SJCRH30 (cell line): ENCODE measurements at regions not wholly inside any gene's neighbourhood (a gene's known extent, or its start where the extent isn't known, plus 50 kb on each side); places are given as distances from the start of the nearest gene placed in this dataset.

Source experiments
- DNase-seq, 2 experiments: peaks; one replicate each; pipeline ENCODE4 v3.0.0-alpha.2; 2015 to 2020
- H3K27ac ChIP-seq: fragments of 250-450 bp; sonication (Bioruptor Pico); 2 replicates; pipeline ENCODE4 v1.5.1; 2020; ENCODE audit warnings: mild to moderate bottlenecking, moderate library complexity
- H3K27me3 ChIP-seq: fragments of 250-450 bp; sonication (Bioruptor Pico); 2 replicates; pipeline ENCODE4 v1.5.1; 2020; ENCODE audit warnings: mild to moderate bottlenecking, moderate library complexity
- H3K36me3 ChIP-seq: fragments of 250-450 bp; sonication (Bioruptor Pico); 2 replicates; pipeline ENCODE4 v1.5.1; 2020; ENCODE audit warnings: mild to moderate bottlenecking, moderate library complexity
- H3K4me1 ChIP-seq: fragments of 250-450 bp; sonication (Bioruptor Pico); 2 replicates; pipeline ENCODE4 v1.5.1; 2020; ENCODE audit warnings: mild to moderate bottlenecking, moderate library complexity
- H3K4me3 ChIP-seq: fragments of 250-450 bp; sonication (Bioruptor Pico); 2 replicates; pipeline ENCODE4 v1.5.1; 2020; ENCODE audit warnings: mild to moderate bottlenecking, moderate library complexity
- H3K9me3 ChIP-seq: fragments of 250-450 bp; sonication (Bioruptor Pico); replicated peaks from 2 replicates; pipeline ENCODE4 v1.5.1; 2020; ENCODE audit warnings: mild to moderate bottlenecking, moderate library complexity

DNA sequence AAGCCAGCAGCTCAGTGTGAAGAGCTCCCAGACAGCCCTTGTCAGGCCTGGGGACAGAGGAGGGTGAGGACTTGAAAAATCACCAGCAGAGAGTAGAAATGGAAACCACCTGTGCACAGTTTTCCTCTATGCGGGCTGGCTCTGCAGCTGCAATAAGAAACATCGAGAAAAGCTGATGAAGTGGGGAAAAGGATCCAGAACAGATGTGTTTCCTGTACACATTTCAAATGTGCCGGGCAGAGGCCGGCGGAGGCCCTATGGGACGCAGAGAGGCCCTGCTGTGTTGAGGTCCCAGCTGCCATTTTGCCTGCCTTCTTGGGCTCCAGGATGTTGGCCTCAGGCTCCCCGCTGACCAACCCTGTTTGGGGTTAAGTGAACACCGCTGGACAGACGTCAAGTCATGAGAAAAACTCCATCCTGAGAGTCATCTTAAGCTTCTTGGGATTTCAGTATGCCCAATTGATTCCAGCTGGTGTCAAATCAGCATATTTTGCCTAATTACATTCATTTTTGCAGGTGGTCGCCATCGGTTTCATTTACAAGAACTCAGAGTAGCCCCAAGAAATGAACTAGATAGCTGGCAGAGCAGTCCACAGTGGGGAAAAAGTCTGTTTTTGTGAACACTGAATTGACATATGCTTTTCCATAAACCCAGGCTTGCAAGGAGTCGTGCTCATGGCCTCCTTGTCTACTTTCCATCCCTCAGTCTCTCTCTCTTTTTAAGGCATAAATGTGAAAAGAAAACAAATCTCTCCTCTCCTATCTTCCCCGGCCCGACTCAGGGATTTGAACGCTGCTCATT, 150.4 kb upstream of the PHACTR3 start:
- H3K9me3 ChIP-seq: 0 out of 2 replicates have a peak, but pooled peaks cover 2% of the 10 kb centered on the region
- H3K36me3 ChIP-seq: no peaks in the 10 kb centered on the region
- H3K4me3 ChIP-seq: no peak overlapping the region
- H3K27me3 ChIP-seq: no peaks in the 10 kb centered on the region
- peaks cover 11% of the 10 kb centered on the region; the same call in 1 of the 2 replicates for H3K4me1 ChIP-seq
- DNase-seq: peak in 1 of 2 experiments; percentile 38
- no peak overlapping the region for H3K27ac ChIP-seq

DNA sequence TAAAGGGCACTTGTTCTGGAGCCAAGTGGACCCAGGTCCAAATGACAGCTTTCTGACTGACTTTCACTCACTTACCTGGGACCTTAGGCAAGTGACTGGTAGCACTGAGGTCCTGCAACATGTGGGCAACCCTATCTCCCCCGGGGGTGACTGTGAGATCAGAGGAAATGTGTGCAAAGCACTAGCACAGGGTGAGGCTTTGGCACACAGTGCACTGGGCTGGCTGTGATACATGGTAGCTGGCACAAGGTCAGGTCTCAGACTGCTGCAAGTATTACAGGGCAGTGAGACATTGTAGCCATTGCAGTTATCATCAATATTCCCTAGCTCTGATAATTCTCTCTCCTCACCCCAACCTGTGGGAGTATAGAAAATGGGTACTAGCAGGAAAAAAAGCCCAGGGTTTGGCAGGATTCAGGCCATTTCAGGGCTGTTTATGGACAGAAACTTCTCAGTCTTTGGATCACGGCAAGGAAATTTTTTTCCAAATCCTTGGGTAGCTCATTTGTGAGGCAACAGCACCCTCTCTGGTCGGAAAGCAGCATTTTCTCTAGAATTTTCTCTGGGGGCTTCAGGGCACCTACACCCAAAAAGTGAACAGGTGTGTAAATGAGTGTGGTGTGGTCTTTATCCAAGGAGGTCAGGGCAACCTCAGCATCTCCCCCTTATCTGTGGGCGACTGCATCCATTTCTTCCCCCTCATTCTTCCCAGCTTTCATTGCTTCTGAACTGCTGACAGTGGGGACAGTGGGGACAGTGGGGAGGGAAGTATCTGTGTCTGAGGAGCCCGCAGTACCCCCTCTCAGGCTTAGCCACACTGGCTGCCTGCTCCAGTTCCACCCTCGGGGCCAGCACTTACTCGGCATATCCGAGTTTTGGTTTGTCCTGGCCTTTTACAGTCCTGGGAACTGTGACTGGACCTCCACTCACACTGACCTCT, 148.7 kb upstream of the PHACTR3 start:
- H3K4me3 ChIP-seq: no peak overlapping the region
- H3K36me3 ChIP-seq: no peaks in the 10 kb centered on the region
- peak; percentile 48 to 89 for DNase-seq
- H3K27ac ChIP-seq: no peak overlapping the region
- H3K27me3 ChIP-seq: no peaks in the 10 kb centered on the region; the same call in 1 of the 2 replicates
- H3K9me3 ChIP-seq: 0 out of 2 replicates have a peak, but pooled peaks cover 7% of the 10 kb centered on the region
- H3K4me1 ChIP-seq: peaks cover 5% of the 10 kb centered on the region; the same call in 1 of the 2 replicates

GRCh38 chr20:59456342-59457279, 147.7 kb upstream of the PHACTR3 start:
- Histone ChIP-seq H3K9me3 (0 out of 2 replicates have a peak, but pooled peaks cover 7% of the 10 kb centered on the region), H3K4me1 (peaks cover 5% of the 10 kb centered on the region; the same call in 1 of the 2 replicates), H3K27ac (no peak overlapping the region), H3K4me3 (no peak overlapping the region), H3K27me3 (no peaks in the 10 kb centered on the region; the same call in 1 of the 2 replicates), H3K36me3 (no peaks in the 10 kb centered on the region)
- no peak for DNase-seq

GRCh38 chr20:59458645-59459044, 145.7 kb upstream of the PHACTR3 start:
- Histone ChIP-seq H3K27me3 (no peaks in the 10 kb centered on the region; the same call in 1 of the 2 replicates), H3K4me3 (no peak overlapping the region), H3K9me3 (0 out of 2 replicates have a peak, but pooled peaks cover 7% of the 10 kb centered on the region), H3K4me1 (peaks cover 5% of the 10 kb centered on the region; the same call in 1 of the 2 replicates), H3K36me3 (no peaks in the 10 kb centered on the region), H3K27ac (no peak overlapping the region)
- DNase-seq: no peak

DNA sequence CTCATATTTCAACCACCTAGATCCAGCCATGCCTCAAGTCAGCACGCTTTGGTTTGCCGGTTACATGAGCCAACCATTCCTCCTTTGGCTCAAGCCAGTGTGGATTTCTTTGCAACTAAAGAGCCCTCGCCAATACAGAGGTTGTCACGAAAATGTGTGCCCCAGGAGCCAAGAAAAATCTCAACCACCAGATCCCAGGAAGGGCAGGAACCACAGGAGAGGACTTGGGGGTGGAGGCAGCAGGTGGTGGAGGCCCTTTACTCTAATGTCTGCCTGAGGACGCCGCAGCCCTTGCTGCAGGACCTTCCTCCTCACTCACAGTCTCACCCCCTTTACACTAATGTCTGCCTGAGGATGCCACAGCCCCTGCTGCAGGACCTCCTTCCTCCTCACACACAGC, 144.8 kb upstream of the PHACTR3 start:
- no peaks in the 10 kb centered on the region; the same call in 1 of the 2 replicates for H3K27me3 ChIP-seq
- H3K4me1 ChIP-seq: peaks cover 5% of the 10 kb centered on the region; the same call in 1 of the 2 replicates
- no peak overlapping the region for H3K4me3 ChIP-seq
- H3K36me3 ChIP-seq: no peaks in the 10 kb centered on the region
- no peak for DNase-seq
- H3K9me3 ChIP-seq: 0 out of 2 replicates have a peak, but pooled peaks cover 7% of the 10 kb centered on the region
- no peak overlapping the region for H3K27ac ChIP-seq

DNA sequence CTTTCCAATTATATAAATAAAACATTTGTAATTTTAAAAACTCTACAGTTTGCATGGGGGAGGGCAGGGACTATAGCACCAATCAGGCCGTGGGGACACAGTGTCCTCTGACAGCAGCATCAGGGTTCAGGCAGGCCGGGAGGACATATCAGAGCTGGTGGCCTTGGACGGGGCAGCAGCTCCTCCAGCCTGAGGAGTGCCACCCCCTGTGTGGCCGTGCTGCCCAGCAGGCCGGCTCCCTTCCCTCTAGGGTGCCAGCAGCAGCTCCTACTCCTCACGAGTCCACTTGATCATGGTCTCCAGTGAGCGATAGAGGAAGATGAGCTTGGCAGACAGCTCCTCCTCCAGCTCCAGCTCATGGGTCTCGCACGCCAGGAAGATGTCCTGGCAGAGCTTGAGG, 144.0 kb upstream of the PHACTR3 start:
- DNase-seq: no peak
- H3K27ac ChIP-seq: no peak overlapping the region

GRCh38 chr20:59461526-59461925, 142.8 kb upstream of the PHACTR3 start:
- Histone ChIP-seq H3K4me1 (no peaks in the 10 kb centered on the region), H3K9me3 (0 out of 2 replicates have a peak, but pooled peaks cover 7% of the 10 kb centered on the region), H3K27ac (no peak overlapping the region), H3K27me3 (peaks cover 4% of the 10 kb centered on the region), H3K4me3 (no peak overlapping the region), H3K36me3 (no peaks in the 10 kb centered on the region)
- no peak for DNase-seq

More for the DNA sequence above, 144.0 kb upstream of the PHACTR3 start:
- H3K27me3 ChIP-seq: no peaks in the 10 kb centered on the region; the same call in 1 of the 2 replicates
- H3K4me3 ChIP-seq: no peak overlapping the region
- H3K36me3 ChIP-seq: no peaks in the 10 kb centered on the region
- H3K9me3 ChIP-seq: 0 out of 2 replicates have a peak, but pooled peaks cover 7% of the 10 kb centered on the region
- H3K4me1 ChIP-seq: peaks cover 3% of the 10 kb centered on the region; the same call in 1 of the 2 replicates

GRCh38 chr20:59462249-59462648, 142.1 kb upstream of the PHACTR3 start:
- Histone ChIP-seq H3K27ac (no peak overlapping the region), H3K4me3 (no peak overlapping the region)

GRCh38 chr20:59463541-59463940, 140.8 kb upstream of the PHACTR3 start:
- H3K27me3 ChIP-seq: peaks cover 19% of the 10 kb centered on the region
- no peak overlapping the region for H3K4me3 ChIP-seq
- no peak overlapping the region for H3K27ac ChIP-seq
- no peaks in the 10 kb centered on the region for H3K36me3 ChIP-seq
- 0 out of 2 replicates have a peak, but pooled peaks cover 7% of the 10 kb centered on the region for H3K9me3 ChIP-seq
- H3K4me1 ChIP-seq: no peaks in the 10 kb centered on the region
- no peak for DNase-seq

More at GRCh38 chr20:59462249-59462648, 142.1 kb upstream of the PHACTR3 start:
- H3K4me1 ChIP-seq: no peaks in the 10 kb centered on the region
- peaks cover 11% of the 10 kb centered on the region for H3K27me3 ChIP-seq
- 0 out of 2 replicates have a peak, but pooled peaks cover 7% of the 10 kb centered on the region for H3K9me3 ChIP-seq
- DNase-seq: no peak
- no peaks in the 10 kb centered on the region for H3K36me3 ChIP-seq

GRCh38 chr20:59466107-59466815, 138.1 kb upstream of the PHACTR3 start:
- Histone ChIP-seq H3K27me3 (peaks cover 27% of the 10 kb centered on the region), H3K9me3 (no peaks in the 10 kb centered on the region), H3K36me3 (no peaks in the 10 kb centered on the region), H3K4me1 (no peaks in the 10 kb centered on the region), H3K4me3 (no peak overlapping the region), H3K27ac (no peak overlapping the region)
- no peak for DNase-seq

DNA sequence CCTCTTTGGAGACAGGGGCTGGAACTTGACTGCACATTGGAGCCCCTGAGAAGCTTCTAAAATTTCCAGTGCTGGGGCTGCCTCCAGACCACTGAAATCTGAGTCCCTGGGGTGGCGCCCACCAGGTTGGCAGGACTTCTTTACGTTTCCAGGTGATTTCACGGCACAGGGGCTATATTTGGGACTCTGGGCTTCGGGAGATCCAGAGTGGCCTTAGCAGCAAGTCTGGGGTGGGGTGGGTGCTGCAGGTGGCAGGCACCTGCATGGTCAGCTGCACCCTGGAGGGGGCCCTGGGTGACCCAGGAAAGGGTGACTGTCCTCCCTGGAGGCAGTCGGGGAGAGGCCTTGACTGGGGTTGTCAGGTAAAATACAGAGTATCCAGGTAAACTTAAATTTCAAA, 135.5 kb upstream of the PHACTR3 start:
- H3K27ac ChIP-seq: no peak overlapping the region
- peaks cover 33% of the 10 kb centered on the region for H3K27me3 ChIP-seq
- no peaks in the 10 kb centered on the region for H3K4me1 ChIP-seq
- H3K9me3 ChIP-seq: no peaks in the 10 kb centered on the region
- DNase-seq: no peak
- no peaks in the 10 kb centered on the region for H3K36me3 ChIP-seq
- H3K4me3 ChIP-seq: no peak overlapping the region

DNA sequence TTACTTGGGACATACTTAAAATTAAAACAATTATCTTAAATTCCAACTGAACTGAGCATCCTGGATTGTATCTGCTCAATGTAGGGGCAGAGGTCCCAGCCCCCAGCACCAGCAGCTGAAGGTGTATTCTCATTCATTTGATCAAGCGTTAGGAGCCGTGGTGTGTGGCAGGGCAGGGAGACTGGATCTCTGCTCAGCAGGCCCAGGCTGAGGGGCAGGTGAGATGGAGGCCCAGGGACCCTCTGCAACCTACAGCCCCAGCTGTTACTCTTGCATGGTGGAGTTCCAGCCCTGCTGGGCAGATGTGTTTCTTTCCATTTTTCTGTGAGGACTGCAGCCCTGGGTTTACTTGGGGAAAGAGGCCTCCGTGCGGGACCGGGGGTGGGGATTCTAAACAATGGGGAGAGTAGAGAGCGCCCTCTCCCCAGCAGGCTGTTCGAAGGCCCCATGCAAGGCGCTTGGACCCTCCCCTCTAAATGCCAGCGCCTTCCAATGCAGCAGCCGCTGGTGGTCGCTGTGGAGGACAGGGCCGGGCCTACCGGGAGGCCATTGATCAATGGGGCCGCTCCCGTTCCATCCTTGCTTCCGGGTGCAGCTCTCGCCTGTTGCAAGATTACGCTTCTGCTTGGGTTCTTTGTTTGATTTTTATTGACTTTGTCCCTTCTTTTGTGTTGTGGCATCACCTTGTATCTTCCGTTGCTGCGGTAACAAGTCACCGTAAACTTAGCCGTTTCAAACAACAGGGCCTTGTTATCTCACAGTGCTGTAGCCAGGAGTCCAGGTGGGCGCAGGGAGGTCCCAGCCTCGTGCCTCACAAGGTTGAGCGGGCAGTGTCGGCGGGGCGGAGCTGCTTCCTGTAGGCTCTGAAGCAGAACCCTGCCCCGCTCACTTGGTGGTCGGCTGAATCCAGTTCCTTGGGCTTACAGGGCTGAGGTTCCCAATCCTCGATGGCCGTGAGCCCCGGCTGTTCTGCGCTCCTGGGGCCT, 134.8 kb upstream of the PHACTR3 start:
- DNase-seq: no peak
- Histone ChIP-seq H3K27ac (no peak overlapping the region), H3K4me1 (no peaks in the 10 kb centered on the region), H3K36me3 (no peaks in the 10 kb centered on the region), H3K27me3 (peaks cover 33% of the 10 kb centered on the region), H3K9me3 (no peaks in the 10 kb centered on the region), H3K4me3 (no peak overlapping the region)
